Stimulated activated CD8-positive, alpha-beta memory T cell treated with anti-CD3 and anti-CD28 coated beads, Interleukin-4, amount 100 ng/mL, for 48 hours (primary cell): ENCODE measurements at regions not wholly inside any gene's neighbourhood (a gene's known extent, or its start where the extent isn't known, plus 50 kb on each side); places are given as distances from the start of the nearest gene placed in this dataset.
A peak's percentile ranks its signal among the peaks of the same experiment; 100 is the strongest.

Experiments used
- DNase-seq: peaks from one replicate; pipeline ENCODE4 v3.0.0-alpha.2; 2020

DNA sequence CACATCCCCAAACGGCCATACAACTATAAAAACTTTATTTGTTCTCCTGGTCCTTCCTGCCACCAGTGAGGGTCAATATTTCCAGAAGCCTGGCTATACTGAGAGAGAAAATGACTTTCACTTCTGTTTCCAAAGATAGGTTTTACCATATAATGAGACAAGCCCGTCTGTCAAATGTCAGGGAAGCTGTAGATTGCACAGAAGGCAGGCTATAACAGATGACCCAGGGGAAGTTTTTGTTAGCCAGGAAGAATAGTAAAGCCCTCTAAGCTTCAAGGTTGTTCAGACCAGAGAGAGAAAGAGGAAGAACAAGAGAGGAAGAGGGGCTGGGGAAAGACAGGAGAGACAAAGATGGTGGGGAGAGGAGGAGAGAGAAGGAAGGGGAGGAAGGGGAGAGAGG is 217.5 kb downstream of the GBA3 start:
- no peak for DNase-seq

DNA sequence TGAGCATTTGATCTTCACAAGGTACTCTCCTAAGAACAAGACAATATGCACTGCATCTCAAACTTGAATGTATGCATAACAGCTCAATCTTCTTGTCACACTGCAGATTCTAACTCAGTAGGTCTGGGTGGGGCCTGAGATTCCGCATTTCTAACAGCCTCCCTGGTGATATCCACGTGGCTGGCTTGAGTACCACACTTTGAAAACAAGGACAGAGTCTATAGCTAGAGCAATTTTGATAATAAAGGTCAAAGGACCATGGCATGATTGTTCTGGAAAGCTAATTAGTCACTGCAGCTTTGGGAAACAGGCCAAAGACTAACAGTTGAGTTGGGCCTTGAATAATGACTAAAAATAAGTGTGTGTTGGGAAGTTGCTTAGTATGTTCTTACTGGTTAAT is 213.3 kb downstream of the GBA3 start:
- no peak for DNase-seq

DNA sequence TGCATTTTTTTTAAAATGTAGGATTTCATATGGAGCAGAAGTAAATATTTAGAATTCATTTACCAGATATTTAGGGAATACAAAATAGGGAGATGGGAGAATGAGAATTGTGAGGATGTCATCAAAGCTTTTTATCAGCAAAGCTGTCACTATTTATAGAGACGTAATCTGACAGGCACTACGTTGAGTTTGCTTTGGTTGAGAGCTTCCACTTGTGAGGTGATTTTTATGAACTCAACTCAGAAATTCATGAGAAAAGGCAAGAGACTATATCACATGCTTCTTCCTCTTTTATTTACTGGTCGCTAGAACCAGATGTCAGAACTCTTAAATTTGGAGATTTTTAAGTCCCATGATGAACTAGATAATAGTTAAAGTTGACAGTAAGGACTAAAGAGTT is 211.2 kb downstream of the GBA3 start:
- DNase-seq = no peak

DNA sequence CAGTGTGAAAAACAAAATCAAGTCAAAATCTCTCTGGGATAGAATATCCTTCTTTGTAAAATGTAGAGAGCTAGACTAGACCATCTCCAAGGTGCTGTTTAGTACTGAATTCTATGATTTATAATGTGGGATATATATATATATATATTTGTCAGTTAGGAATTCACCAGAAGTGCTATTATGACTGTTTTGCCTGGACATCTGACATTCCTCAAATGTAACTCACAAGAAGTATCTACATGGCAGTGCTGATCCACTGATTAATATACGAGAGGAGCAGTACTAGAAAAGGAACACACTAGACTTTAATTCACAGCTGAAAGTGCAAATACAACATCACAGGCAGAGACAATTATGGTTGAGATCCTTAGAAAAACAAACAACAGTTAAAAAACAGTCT is 208.9 kb downstream of the GBA3 start:
- no peak for DNase-seq

DNA sequence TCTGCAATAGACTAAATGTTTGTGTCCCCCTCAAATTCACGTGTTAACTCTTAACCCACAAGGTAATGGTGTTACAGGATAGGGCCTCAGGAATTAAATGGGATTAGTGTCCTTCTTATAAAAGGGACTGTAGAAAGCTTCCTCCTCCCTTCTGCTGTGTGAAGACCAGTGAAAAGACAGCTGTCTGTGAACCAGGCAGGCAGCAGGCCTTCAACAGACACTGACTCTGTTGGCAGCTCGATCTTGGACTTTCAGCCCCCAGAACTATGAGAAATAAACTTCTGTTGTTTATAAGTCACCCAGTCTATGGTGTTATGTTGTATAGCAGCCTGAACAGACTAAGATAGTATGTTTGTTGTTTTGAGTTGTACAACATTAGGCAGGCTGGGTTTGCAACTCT is 208.1 kb downstream of the GBA3 start:
- DNase-seq = no peak

DNA sequence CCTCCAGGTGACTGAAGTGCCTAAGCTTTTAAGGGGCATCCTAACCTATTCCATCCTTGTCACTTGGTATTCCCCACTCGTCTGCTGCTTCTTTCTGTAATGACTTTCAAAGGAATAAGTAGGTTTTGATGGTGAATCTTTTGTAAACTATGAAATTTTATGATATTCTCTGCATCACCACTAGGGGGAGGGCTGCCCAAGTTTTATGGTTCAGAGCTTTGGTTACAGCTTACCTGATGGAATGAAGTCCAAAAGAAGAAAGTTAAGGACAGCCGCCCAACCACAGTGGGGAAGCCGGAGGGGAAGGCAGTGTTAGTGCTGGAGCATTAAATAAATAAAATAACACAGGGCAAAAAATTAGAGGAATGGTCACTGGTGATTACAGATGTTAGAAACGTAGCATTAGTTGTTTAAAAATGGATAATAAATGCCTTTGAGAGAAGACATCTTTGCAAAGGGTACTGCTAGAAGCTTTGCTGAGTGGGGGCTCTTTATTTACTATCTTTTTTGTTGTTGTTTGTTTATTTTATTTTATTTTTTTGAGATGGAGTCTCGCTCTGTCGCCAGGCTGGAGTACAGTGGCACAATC is 204.9 kb downstream of the GBA3 start:
- peak; percentile 31 for DNase-seq

DNA sequence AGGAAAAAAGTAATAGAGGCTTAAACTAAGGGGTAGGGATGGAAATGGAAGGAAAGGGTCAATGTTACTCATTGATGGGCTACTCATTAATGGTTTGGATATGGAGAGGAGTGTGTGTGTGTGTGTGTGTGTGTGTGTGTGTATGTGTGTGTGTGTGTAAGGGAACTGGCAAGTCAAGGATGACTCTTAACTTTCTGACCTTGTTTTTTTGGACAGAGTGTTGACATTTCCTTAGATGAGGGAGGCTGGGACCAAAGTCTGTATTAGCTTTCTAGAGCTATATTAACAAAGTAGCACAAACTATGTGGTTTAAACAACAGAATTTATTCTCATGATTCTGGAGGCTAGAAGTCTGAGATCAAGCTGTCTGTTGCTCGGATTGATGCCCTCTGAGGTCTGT is 202.7 kb downstream of the GBA3 start:
- DNase-seq = no peak

DNA sequence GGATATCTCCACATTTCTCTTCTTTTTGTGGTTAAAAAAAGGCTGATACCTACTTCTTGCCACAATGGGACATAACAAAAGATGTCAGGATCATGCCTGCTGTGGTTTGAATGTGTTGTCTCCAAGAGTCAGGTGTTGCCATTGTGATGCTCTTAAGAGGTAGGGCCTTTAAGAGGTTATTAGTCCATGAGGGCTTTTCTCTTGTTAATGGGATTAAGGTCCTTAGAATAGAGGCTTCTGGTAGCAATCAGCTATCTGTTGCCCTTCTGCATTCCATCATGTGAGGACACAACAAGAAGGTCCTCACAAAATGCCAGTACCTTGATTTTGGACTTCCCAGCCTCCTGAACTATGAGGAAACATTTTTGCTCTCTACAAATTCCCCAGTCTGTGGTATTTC is 191.4 kb downstream of the GBA3 start:
- no peak for DNase-seq

DNA sequence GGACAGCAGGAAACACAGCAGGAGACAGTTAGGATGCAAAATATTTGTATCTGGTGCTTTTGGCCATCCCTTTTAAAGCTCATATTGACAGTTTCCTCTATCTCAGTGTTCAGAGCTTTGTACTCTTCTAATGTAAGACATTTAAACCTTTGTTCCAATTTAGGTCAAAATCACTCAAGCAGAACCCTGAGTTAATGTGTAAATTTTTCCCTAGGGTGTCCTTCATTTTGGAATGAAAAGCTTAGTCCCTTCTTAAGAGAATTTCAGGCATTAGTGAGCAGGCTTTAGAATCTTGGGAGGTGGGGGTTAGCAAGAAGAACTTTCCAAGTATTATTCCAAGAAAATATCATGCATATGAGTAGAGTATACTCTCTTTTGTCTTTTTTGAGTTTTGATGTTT is 188.7 kb downstream of the GBA3 start:
- no peak for DNase-seq

DNA sequence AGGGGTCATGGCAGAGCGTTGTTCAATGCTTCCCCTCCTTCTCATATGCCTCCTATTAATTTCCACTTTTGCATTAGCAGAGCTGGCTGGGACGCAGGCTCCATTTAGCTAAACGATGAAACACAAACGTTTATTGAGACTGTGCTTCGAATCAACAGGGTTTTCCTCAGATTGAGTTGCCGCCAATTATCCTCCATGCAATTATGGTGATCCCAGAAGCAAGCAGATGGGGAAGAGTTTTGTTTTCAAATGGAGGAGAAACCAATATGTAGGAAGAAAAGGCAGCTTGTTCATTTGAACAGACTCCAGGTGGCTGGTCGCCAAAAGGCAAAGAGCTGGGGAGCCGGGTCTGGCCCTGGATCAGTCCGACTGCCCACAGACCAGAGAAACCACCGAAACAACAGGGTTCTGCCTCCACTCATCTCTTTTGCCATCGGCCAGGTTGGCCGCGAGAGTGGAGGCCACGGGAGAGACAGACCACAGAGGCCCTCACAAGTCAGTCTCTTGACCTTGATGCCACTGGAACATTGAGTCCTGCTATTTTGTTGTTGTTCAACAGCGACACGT is 184.8 kb downstream of the GBA3 start:
- DNase-seq = no peak

DNA sequence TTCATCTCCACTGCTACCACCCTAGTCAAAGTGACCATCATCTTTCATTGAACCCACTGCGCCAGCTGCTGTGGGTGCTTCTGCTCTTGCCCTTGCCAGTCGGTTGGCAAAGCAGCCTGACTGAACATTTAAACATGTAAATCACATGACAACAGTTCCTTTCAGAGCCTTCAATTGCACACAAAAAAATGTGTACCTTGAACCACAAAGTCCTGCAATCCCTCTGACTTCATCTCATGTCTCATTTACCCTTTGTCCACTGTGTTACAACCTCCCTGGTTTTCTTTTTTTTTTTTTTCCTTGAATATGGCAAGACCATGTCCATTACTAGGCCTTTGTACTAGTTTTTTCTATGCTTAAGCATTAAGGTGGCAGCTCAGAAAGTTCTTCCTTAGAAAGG is 183.5 kb downstream of the GBA3 start:
- DNase-seq = no peak

DNA sequence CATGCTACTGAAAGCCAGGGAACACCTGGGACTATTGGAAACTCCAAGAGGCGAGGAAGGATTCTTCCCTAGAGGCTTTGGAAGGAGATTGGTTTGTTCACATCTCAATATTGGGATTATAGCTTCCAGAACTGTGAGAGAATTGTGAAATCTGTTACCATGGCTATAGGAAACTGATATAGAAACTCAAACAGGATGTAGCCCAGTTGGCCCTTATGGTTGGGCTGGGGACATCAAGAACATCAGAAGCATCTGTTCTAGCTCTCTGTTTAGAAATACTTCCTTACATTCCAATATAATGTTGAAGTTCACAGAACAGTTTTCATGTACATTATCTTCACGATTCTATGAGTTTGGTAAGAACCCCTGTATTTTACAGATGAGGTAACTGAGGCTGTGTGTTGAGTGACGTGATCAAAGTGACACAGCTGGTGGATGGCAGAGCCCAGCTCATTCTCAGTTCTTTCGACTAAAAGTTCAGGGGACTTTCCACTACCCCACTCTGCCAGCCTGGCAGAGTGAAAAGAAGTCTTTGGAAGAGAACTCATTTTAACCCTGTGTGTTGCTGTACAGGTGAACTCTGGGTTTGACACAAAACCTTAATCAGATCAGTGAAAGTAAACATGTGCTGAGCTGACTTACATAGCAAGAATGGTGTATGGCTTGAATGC is 183.0 kb downstream of the GBA3 start:
- DNase-seq = no peak

DNA sequence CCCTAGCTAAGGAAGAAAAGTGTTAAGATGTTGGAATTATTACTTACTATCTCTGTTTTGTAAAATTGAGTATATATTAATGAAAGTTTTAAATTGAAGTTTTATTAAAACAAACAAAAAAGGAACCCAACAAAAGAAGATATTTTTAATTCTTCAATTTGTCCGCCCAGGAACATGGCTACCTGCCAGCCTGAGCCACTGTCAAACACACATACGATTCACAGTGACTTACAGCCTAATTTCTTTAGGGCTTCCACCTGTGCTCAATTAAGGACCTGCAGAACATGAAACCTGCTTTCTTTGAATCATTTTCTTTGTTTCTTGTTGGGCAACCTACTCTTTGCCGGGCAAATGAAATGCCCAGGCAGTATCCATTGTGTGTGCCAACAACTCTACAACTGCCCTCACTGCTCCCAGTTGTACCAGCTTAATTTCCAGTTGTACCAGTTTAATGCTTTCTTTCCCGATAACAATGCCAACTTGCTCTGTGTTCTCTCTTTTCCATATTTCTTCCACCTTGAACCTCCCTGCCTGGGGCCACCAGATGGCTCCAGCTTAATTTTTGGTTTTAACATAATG is 181.7 kb downstream of the GBA3 start:
- DNase-seq = no peak

DNA sequence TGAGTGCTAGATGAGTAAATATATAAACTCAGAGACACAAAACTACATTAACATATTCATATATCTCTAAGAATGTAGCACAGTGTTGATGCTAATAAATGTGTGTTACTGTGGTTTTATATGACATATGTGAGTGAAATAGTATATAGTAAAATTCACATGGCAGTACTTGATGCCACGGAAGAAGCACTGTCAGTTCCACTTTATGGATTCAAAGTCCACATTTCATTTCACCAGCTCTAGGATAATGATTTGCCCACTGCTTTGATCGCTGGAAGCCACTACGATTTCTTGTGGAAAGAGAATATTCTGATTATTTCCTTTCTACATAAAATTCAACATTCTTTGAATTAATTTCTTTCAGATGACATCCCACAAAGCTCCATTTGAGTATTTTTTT is 181.2 kb downstream of the GBA3 start:
- DNase-seq = no peak

DNA sequence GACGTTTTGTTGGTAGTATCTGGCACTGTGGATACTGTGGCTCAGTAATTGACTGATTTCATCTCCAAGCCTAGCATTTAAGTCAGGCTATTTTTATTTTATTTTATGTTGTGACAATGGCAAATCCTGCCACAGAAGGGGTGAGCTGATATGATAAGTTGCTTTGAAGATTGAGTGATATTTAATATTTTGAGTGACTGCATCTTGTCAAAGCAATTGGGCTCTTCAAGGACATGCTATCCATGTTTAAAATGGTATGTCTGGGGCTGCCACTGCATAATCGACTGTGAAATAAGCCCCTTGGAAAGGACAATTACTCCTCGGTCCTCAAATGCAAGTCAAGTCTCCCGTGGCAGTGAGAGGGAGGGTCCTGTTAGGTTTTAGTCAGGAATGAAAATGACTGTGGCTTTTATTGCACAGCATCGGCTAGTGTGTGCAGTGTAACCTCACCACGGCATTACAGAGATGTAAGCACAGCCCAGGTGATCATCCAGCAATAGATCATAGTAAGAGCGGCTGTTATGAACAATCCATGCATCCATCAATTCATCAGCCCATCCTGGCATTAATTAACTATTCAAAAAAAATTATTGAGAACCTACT is 178.2 kb downstream of the GBA3 start:
- DNase-seq = no peak

DNA sequence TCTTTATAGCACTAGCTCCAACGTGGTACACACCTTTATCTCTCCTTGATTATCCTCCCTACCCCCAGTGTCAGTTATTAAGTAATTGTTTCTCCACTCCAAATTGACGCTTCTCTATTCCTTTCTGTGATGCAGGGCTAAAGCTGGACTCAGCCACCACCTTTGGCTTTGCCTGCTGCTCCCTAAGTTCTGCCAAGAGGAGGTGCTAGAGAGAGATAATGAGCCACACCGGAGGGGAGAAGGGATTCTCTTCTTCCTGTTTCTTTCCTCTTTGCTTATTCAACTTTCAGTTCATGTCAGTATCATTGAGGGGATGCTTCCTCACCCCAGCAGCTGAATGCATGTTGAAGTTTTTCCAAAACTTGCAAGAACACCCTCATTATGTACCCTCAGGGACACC is 176.5 kb downstream of the GBA3 start:
- DNase-seq = no peak
